Gastroesophageal sphincter (tissue), 4 donors: ENCODE measurements at regions not wholly inside any gene's neighbourhood (a gene's known extent, or its start where the extent isn't known, plus 50 kb on each side); places are given as distances from the start of the nearest gene placed in this dataset.

Experiments used
- ATAC-seq: fragments of 150-250 bp; one replicate; pipeline ENCODE4 v1.9.1; 2016; ENCODE audit warnings: mild to moderate bottlenecking, moderate library complexity
- H3K27ac ChIP-seq, 4 donors: fragments of 200-600 bp; sonication (generic) in 3 of 4; 1 replicate in 3 of 4; 2 replicates in 1 of 4; pipeline ENCODE4 v1.5.1; 2016 to 2019
- H3K27me3 ChIP-seq: fragments of 200-600 bp; sonication (generic); one replicate; pipeline ENCODE4 v1.5.1; 2019
- H3K36me3 ChIP-seq, 2 donors: fragments of 200-600 bp; sonication (generic); one replicate each; pipeline ENCODE4 v1.5.1; 2019; ENCODE audit warnings: control low read depth in 1 of 2
- H3K4me1 ChIP-seq, 3 donors: fragments of 200-600 bp; sonication (generic); 1 replicate in 2 of 3; 2 replicates in 1 of 3; pipeline ENCODE4 v1.5.1; 2016 to 2019; ENCODE audit warnings: control low read depth in 2 of 3
- H3K4me3 ChIP-seq, 2 donors: fragments of 200-600 bp; sonication (generic); one replicate each; pipeline ENCODE4 v1.5.1; 2019; ENCODE audit warnings: mild to moderate bottlenecking in 1 of 2, moderate library complexity in 1 of 2
- H3K9me3 ChIP-seq, 3 donors: fragments of 200-600 bp; sonication (generic); one replicate each; pipeline ENCODE4 v1.5.1; 2017 to 2019; ENCODE audit warnings: control low read depth in 2 of 3
- EP300 ChIP-seq: sonication (generic); formaldehyde crosslinking; IDR thresholded peaks from one replicate; pipeline ENCODE4 v1.6.1; 2017; ENCODE audit warnings: antibody characterized with exemption, mild to moderate bottlenecking
- POLR2A ChIP-seq, 2 donors: fragments of 450-650 bp; IDR thresholded peaks; one replicate each; pipeline ENCODE4 v1.6.1; 2017; ENCODE audit warnings: antibody characterized with exemption in 2 of 2, mild to moderate bottlenecking in 2 of 2, moderate library complexity in 1 of 2
- POLR2AphosphoS5 ChIP-seq: sonication (generic); formaldehyde crosslinking; IDR thresholded peaks from one replicate; pipeline ENCODE4 v1.6.1; 2017; ENCODE audit warnings: antibody characterized with exemption
- WGBS, 2 donors: methylation state at CpG; one replicate each; pipeline ENCODE4 v1.1.5; 2018; ENCODE audit warnings: low coverage in 1 of 2; 5-methylcytosine and 5-hydroxymethylcytosine counted together
- TF ChIP-seq, protein P1 (sequence below), 4 experiments: fragments of 200-600 bp in 2 of 4; fragments of 450-650 bp in 2 of 4; sonication (generic) in 1 of 4; IDR thresholded peaks; one replicate each; pipeline ENCODE4 v1.5.1; 2017 to 2019; ENCODE audit warnings: antibody characterized with exemption in 4 of 4, mild to moderate bottlenecking in 2 of 4, moderate library complexity in 2 of 4

DNA sequence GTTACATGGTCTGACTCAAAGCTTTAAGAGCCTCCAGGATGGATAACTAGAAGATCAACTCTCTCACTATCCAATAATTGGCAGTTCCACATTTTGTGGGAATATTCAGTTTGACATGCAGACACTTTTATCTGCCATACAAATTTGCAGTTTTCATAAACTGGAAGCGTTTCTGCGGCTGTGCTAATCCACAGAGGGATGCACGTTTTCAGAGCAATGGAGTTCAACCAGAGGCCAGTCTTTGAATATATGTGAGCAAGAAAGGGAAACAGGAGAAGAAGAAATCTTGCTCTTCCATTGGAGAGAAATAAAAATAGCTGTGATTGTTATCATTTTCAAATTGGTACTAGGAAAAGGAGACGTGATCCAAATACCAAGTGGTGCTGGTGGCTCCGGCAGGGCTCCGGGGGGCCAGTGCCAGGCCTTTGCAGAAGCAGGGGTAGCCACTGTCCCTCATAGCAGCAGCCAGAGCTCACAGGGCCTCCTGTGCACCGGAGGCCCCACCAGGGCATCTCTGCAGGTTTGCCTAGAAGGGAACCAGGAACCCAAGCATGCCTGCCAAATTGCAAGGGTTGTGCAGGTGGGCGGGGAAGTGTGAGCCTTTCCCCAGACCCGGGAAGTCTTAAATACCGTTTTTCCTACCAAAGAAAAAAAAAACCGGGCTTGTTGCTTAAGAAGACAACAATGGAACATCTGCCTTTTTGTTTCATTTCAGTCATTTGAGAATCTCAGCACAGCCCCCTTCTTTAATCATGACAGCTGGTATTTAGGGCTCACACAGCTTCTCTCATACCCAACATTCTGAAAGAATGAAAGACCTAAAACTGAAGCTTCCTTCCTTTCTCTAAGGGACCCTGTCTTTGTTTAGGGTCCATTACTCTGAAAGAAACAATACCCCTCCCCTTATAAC is 791.1 kb upstream of the SOX11 start:
- no peak overlapping the region for H3K4me3 ChIP-seq
- no peaks in the 10 kb centered on the region for H3K4me1 ChIP-seq
- H3K27me3 ChIP-seq, result no peaks in the 10 kb centered on the region
- H3K36me3 ChIP-seq, result no peaks in the 10 kb centered on the region
- no peak for ATAC-seq
- H3K9me3 ChIP-seq, result no peaks in the 10 kb centered on the region
- TF ChIP-seq POLR2A (IDR thresholded peaks at IDR 0.05) (no peak), EP300 (no peak), POLR2AphosphoS5 (no peak)
- TF ChIP-seq, protein P1, sequence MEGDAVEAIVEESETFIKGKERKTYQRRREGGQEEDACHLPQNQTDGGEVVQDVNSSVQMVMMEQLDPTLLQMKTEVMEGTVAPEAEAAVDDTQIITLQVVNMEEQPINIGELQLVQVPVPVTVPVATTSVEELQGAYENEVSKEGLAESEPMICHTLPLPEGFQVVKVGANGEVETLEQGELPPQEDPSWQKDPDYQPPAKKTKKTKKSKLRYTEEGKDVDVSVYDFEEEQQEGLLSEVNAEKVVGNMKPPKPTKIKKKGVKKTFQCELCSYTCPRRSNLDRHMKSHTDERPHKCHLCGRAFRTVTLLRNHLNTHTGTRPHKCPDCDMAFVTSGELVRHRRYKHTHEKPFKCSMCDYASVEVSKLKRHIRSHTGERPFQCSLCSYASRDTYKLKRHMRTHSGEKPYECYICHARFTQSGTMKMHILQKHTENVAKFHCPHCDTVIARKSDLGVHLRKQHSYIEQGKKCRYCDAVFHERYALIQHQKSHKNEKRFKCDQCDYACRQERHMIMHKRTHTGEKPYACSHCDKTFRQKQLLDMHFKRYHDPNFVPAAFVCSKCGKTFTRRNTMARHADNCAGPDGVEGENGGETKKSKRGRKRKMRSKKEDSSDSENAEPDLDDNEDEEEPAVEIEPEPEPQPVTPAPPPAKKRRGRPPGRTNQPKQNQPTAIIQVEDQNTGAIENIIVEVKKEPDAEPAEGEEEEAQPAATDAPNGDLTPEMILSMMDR (IDR thresholded peaks at IDR 0.05), result no peak
- no peak overlapping the region for H3K27ac ChIP-seq
- whole genome bisulfite sequencing, 2 donors, result 63 to 65% methylated on average over 8 to 10 of the region's 11 CpGs

DNA sequence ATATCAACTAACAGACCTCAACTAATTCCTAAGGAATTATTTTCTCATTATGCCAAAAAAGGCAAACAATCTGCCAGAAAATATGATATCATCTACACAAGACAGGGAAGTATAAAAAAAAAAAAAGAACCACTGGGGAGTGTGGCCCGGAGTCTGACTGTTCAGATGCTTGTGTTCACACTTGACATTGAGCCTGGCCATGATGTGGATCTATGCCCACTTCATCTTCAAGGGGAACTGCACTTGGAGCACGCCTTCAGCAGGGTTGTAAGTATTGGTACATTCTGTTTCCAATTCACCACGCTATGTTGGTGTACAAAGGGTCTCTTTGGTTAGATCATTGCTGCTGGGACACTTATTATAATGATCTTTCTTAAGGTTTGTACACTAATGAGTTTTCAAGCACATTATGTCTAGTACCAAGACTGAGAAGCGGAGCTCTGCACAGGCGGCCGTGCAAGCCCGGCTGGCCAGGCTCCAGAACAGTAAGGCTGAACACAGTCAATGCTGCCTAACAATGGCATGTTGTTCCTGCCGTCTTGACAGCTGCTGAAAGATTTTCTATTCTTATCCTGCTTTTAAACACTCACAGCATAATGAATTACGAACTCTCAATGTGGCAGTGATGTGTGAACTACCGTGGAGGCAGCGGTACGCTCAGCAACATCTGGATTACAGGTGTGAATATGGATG is 788.4 kb upstream of the SOX11 start:
- no peaks in the 10 kb centered on the region for H3K9me3 ChIP-seq
- ATAC-seq, result no peak
- no peaks in the 10 kb centered on the region for H3K4me1 ChIP-seq
- no peak overlapping the region for H3K4me3 ChIP-seq
- no peak overlapping the region for H3K27ac ChIP-seq
- no peaks in the 10 kb centered on the region for H3K27me3 ChIP-seq
- TF ChIP-seq, protein P1 (IDR thresholded peaks at IDR 0.05), result no peak
- TF ChIP-seq POLR2A (IDR thresholded peaks at IDR 0.05) (no peak), EP300 (no peak)
- 18 to 48% methylated on average over 8 to 10 of the region's 12 CpGs for WGBS, 2 donors
- H3K36me3 ChIP-seq, result no peaks in the 10 kb centered on the region

DNA sequence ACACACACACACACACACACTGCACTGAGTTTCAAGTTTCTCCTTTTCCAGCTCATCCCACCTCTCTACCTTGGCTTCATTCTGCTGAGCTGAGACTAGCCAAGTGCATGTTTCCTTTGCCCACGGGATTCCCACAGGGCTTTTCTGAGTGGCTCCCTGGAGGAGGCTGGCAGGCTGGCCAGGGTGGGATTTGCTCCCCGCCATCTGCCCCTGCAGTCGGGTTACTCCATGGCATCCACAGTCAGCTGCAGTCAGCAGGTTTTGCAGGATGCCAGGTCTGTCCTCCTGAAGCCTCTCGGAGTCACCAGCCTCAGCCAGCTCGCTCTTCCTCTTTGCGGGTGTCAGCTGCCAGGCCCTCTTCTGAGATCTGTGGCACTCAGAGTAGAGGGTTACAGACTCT is 783.7 kb upstream of the SOX11 start:
- Histone ChIP-seq H3K27ac (no peak overlapping the region), H3K9me3 (no peaks in the 10 kb centered on the region), H3K4me1 (no peaks in the 10 kb centered on the region), H3K27me3 (no peaks in the 10 kb centered on the region), H3K36me3 (no peaks in the 10 kb centered on the region), H3K4me3 (no peak overlapping the region)
- TF ChIP-seq, protein P1 (IDR thresholded peaks at IDR 0.05), result no peak
- no peak for TF ChIP-seq POLR2A (IDR thresholded peaks at IDR 0.05)
- no peak for TF ChIP-seq EP300
- TF ChIP-seq POLR2AphosphoS5, result no peak
- ATAC-seq, result no peak
- 85 to 95% methylated on average over 2 to 5 of the region's 6 CpGs for WGBS, 2 donors

DNA sequence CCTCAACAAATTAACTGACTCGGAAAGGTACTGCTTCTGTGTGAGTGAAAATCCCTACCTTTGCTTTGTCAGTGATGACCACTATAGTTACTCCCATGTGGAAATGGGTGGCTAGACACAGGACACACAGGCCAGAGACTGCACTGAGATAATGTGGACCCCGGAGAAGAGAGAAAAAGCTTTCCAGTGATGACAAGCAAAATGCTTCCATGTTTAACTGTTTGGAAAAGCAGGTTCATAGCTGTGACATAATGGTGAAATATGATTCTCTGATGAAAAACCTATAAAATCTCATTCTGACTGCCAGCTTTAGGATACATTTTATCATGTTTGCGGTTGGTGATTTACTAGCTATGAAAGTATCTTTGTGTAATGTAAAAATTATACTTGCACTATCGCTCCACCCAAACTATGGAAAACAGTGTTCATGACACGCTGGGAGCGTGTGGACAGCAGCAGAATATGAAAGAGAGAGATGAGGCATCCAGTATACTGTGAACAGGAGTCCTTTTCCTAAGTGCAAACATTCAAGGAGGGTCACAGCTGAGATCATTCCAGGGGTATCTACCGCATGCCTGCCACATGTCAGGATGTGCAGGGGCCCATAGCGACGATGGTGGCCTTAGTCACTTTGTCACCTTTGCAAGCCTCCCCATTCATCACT is 782.7 kb upstream of the SOX11 start:
- H3K27me3 ChIP-seq, result no peaks in the 10 kb centered on the region
- TF ChIP-seq, protein P1 (IDR thresholded peaks at IDR 0.05), result no peak
- TF ChIP-seq EP300 (no peak), POLR2AphosphoS5 (no peak), POLR2A (IDR thresholded peaks at IDR 0.05) (no peak)
- ATAC-seq, result no peak
- no peak overlapping the region for H3K4me3 ChIP-seq
- no peak overlapping the region for H3K27ac ChIP-seq
- no peaks in the 10 kb centered on the region for H3K36me3 ChIP-seq
- WGBS, 2 donors, result 73 to 84% methylated on average over 5 to 6 of the region's 9 CpGs
- no peaks in the 10 kb centered on the region for H3K9me3 ChIP-seq
- no peaks in the 10 kb centered on the region for H3K4me1 ChIP-seq
